ENCODE measurements at regions not wholly inside any gene's neighbourhood (a gene's known extent, or its start where the extent isn't known, plus 50 kb on each side); places are given as distances from the start of the nearest gene placed in this dataset.

DNA sequence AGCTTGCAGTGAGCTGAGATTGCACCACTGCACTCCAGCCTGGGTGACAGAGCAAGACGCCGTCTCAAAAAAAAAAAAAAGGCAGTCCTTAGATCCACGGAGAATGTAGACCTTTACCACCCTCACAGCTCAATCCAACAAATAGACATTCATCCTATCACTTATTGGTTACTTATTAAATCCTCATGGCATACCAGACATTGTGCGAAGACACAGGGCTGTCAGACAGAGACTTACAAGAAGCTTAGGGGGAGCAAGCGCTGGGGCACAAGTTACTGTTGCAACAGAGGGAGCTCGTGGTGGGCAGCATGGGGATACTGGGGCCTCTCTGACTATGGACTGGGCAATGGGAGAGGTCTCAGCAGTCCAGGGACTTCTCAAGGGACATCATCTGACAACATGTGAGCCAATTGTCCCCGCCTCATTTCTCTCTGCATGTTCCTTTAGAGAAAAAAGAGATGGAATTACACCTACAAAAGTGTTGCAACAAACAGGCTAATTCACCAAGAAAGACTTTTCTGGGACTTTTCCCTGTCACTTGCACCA is 82.8 kb upstream of the TNS3 start:
- no peak for DNase-seq (ENCODE audit: low read depth)

DNA sequence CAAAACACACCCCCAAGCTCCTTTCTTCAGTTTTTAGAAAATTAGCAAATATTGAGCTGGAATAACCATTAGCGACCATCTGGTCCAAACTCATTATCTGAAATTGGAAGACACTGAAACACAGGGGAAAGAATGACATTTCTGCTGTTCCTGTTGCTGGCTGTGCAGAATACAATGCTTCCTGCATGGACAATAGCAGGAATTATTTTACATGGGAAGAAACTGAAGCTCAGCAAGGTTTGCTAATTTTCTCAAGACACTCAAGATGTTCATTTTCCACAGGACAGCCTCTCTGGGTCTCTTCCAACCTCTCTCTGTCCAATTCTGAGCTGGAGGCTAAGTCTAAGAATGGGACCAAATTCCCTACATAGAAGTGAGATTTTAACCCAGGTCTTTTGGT is 81.9 kb upstream of the TNS3 start:
- no peak for DNase-seq (ENCODE audit: low read depth)

DNA sequence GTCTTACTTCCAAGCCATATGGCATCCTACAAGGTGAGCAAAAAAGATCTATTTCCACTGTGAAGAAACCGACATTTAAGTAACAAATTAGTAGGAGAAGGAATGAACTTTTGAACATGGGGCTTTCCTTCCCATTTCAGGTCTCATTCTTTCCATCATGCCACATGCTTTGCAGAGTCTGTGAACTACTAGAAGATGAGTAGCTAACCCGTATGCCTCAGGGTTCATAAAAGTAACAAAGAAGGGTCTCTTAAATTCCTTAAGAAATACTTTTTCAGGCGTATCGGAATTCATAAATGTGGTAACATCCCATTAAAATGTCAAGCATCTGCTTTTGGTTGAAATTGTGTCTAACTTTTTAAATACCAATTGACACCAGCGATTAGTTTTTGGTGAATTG is 81.3 kb upstream of the TNS3 start:
- no peak for DNase-seq (ENCODE audit: low read depth)

DNA sequence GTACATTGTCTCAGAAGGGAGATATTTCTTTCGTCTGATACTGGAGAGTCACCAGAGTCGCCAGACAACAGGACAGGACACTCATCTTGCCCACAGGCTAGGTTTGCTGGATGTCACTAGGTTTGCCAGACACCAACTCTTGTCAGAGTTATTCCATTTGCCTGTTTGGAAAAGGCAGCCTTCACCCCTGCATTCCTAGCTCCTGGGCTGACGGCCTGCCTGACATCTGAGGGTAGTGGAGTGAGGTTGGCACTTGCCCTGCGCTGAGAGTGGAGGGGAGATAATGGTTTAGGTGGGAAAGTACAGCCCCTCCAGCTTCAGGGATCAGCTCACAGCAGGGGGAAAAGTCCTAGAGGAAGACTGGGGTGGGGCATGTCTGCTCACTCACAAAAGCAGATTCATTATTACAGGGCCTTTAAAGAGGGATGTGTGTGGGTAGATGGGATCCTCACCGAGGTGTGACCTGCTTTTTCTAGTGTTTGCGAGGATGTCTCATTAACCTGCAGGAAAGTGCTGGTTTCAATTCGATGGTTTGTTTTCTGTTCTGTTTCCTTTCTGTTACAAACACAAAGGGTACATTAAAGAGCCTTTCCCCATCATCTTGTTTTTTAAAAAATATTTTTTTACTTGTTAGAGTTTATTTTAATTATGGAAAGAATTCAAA is 79.3 kb upstream of the TNS3 start:
- no peak for DNase-seq (ENCODE audit: low read depth)

DNA sequence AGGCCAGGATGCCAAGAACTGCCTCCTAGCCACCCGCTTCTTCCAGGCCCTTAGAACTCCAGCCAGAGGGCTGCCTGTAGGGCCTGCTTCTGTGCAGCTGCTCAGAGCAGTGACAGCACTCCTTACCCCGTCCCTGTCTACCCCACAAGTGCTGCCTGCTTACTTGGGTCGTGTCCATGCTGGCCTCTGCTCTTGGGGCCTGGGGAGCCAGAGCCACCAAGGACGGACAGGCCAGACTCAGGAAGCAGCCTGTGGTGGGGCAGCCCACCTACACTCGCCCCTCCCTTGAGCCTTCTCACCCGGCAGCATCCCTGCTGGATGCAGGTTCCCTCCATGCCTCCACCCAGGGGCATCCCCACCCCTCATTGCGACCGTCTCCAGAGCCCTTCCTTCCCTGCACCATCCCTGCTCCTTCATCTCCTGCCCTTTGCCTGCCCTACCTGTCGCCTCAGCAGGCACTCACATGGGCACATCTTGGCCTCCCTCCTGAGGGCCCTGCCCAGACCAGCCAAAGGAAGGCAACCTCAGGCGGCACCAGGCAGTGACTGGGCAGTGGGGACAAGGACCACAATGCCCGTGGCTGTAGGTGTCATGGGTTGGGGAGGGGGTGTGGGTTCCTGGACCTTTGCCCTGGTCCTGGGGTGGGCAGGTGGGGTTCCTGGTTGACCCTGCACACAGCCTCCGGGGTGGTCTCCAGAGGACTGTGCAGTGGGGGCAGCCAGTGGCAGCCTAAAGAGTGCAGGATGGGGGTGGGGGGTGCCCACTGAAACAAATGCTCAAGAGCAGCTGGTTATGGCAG is 78.0 kb upstream of the TNS3 start:
- no peak for DNase-seq (ENCODE audit: low read depth)

DNA sequence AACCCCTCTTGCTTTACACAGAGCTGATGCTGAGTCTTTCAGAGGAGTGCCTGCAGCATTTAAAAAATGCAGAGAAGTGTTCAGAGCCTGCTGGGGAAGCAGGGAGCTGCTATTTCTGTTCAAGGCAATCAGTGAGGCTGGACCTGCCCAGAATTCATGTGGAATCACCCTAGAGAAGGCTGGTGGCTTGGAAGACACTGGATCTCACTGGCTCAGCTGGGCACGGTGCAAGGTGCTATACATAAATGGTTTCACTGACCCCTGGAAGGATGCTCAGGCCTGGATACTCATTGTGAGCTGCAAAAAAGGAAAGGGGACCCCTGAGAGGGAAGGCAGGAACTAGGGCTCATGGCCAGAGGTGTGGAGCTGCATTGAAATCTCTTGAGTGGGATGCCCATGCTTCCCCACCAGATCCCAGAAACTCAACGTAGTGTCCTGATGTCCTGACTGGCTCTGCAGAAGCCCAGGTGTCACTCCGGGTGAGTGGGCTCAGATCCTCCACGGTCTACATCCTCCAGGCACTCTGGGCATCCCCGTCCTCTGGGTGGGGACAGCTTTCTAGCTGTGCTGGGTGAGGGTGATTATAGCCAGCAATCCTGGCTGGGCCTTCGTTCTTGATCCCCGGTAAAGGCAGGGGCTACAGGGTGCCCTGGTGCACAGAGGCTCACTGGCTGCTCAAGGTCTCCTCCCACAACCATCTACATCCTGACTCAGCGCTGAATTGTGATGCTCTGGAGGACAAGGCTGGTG is 77.2 kb upstream of the TNS3 start:
- no peak for DNase-seq (ENCODE audit: low read depth)

DNA sequence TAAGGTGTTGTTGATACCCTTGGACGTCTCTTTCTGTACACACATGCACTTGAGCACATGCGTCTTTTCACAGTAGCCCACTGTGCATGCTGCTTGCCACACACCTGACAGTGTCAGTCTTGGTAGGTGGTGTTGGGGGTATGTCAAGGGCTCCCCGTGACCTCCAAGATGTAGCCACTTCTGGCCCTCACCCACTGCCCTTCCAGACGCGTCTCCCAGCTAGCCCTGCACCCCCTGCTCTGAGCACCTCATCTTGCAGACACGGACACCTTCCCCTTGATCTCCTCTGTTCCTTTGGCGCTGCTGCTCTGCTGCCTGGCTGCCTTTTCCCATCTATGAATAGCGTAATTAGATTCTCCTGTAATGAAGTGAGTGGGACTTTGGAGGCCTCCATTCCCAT is 75.2 kb upstream of the TNS3 start:
- DNase-seq (ENCODE audit: low read depth): no peak

DNA sequence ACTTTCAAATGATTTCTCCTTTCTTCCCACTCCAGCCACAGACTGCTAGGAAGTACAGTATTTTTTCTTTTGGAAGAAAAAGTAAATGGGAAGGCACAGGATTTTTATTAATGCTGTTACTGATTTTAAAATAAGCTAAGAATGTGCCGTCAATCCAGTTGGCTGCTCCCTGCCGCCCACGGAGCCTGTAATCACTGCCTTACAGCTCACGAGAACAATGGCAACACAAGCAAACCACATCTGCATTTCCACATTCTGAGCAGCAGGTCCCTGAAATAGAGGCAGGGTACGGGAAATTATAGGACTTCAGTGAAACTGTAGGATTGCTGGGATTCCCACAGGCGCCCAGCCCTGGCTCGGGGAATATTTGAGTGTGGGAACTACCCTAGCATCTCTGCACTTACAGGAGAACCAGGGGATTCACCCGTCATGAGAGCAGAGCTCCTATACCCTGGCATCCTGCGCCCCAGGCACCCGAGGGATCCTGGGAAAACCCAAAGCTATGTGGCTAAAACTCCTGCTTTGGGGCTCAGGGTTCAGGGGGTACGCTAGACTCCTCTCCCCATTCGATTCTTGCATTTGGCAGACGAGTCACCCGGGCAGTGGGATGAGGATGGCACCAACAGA is 72.9 kb upstream of the TNS3 start:
- peak; percentile 51 for DNase-seq (ENCODE audit: low read depth)

DNA sequence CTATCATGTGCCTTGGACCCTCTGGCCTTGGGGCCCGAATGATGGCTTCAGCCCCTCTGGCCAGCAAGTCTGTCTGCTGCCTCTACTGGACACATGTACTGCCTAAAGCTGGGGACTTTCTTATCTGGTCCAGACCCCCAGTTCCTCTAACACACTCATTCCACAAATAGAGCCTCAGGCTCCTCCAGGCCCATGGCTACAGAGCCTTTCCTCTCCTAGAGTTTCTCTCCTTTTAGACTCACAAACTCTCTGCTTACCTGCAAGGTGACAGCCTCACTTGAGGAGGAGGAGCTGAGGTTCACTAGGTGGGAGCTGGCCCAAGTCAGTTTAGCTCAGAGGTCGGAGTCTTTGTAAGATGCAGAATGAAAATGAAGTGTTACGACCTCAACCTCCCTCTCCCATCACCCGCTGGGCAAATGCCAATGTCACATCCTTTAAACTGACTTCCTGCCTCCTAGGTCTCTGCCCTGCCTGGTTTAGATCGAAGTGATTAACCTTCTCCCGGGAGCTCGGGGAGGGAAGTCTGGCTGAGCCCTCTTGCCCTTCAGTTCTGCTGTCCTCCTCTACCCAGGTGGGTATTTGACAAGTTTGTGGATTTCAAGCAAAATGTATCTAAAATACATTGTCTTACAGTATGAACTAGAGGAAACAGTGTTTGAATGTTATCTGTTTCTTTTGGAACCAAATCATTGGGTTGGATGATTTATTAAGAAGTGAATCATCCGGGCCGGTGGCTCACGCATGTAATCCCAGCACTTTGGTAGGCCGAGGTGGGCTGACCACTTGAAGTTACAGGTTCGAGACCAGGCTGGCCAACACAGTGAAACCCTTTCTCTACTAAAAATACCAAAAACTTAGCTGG is 71.9 kb upstream of the TNS3 start:
- no peak for DNase-seq (ENCODE audit: low read depth)

DNA sequence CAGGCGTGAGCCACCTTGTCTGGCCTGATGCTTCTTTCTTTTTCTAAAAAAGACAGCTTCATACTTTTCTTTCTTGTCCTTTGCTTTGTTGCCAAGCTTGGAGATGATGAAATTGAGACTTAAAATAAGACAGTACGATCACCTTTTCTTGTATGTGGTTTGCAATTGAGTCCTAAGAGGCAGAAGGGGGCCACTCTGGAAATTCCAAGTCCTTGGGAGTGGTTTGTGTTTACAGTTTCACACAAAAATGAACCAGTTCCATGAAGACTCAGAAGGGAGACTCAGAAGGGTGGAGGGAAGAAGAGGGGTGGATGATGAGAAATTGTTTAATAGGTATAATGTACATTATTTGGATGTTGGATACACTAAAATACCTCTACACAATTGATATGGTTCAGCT is 70.7 kb upstream of the TNS3 start:
- DNase-seq (ENCODE audit: low read depth): no peak

DNA sequence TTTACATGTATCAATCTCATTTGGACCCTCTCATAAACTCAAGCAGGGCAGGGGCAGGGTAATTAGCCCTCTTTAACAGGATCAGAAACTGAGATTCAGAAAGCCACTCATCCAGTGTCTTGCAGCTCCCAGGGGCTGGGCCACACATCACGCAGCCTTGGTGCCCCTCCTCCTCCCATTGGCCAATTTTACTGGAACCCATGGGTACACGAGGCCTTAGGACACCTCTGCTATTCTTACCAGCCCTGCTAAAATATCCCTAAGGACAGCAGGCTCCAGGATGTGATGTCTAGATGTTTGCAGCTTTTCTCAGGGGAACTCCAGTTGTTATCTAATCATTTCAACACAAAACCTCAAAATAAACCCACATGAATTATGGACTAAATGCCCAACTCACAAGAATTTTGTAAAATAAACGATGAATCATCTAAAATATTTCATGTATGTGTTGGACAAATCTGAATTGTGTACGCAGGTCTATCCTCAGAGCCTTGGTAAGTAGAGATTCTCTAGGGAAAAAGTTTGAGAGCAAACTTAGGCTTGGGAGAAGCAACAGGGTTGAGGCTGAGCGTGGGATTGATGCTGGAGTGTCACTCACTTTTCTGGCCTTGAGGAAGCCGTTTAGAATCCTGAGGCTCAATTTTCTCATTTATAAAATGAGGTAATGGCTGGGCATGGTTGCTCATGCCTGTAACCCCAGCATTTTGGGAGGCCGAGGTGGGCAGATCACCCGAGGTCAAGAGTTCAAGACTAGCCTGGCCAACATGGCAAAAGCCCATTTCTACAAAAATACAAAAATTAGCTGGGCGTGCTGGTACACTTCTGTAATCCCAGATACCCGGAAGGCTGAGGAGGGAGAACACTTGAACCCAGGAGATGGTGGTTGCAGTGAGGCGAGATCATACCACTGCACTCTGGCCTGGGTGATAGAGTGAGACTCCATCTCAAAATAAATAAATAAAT is 69.7 kb upstream of the TNS3 start:
- peak; percentile 90 for DNase-seq (ENCODE audit: low read depth)

DNA sequence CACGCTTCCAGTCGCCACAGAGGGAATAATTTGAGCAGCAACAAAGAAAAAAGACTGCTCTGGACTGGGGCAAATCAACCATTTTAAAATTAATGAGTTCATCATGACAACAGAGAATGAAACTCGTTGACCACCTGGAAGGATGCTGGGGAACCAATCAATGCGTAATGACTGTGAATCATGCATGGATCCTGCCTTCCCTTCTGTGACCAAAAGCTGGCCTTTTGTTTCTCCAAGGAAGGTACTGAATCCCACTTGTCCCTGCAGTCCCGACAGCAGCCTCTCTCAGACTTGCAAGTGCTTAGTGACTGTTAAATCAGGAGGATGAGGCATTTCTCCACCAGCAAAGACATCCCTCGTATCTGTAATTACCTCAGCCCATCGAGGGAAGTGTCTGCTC is 68.0 kb upstream of the TNS3 start:
- DNase-seq (ENCODE audit: low read depth): no peak

DNA sequence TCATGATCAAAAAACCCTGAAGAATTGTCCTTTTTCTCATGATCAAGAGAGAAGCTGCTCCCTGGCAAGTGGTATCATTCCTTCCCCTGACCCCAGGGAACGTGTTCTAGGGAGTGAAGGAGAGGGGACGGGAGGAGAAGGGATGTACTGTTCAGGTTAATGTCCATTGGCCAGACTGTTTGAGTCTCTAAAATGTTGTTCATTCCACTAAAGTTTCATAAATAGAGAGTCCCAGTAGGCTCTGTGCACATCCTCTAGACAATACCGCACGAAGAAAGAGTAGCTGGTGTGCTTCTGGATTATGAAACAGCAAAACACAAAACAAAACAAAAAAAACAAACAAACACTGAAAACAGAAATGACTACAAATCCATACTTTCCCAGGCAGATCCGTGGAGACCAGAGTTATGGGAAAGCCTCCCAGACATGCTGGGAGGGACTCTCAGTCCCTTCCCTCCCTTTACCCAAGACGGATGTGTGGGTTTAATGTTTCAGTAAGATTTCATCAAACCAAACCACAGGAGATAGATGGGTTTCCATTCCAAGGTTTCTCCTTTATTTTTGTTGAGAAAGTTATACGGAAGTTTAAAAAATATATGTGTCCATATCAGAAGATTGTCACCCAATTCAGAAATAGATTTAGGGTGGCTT is 66.5 kb upstream of the TNS3 start:
- peak; percentile 89 for DNase-seq (ENCODE audit: low read depth)

DNA sequence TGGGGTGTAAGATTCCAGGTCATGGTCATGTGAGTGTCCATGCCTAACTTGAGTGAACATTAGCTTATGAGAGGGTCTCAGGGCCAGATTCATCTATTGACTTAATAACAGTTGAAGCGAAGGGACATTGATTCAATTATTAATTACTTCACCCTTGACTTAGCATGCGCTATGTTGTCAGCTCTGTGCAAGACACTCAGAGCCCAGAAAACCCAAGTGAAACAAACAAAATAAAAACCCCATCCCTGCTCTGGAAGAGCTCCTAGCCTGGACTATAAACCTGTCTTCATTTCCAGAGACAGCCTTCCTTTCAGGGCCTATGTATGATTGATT is 66.0 kb upstream of the TNS3 start:
- DNase-seq (ENCODE audit: low read depth): no peak

DNA sequence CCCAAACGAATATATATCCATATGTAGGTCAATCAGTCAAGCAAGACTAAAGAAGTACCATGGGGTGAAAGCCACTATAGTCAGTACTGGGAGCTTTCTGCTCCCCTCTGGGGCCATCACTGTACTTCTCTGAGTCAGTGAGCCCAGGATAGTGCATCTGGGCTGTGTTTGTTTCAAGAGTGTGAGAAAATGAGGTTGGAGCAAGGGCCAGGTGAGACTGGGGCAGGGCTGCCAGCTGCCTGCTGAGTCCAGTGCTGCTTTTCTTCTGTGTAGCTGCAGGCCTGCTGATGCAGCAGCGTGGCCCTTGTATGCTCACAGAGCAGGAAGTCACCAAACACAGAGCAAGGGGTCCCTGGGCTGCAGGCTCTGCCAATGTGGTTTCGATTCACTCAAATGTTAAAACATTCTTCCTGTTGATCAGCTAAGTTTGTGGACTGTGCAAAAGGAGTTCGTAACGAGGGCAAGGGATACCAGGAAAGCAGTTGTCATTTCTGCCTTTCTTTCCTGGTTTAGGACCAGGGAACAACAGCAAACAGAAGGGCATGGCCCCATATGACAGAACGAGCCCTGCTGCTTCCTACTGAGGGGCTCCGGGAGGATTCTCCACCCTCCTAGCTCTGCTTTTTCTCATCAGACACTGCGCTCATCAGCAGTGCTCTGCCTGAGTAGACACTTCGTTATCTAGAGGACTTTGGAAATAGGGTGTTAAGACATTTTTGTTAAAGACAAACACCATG is 65.4 kb upstream of the TNS3 start:
- DNase-seq (ENCODE audit: low read depth): no peak

DNA sequence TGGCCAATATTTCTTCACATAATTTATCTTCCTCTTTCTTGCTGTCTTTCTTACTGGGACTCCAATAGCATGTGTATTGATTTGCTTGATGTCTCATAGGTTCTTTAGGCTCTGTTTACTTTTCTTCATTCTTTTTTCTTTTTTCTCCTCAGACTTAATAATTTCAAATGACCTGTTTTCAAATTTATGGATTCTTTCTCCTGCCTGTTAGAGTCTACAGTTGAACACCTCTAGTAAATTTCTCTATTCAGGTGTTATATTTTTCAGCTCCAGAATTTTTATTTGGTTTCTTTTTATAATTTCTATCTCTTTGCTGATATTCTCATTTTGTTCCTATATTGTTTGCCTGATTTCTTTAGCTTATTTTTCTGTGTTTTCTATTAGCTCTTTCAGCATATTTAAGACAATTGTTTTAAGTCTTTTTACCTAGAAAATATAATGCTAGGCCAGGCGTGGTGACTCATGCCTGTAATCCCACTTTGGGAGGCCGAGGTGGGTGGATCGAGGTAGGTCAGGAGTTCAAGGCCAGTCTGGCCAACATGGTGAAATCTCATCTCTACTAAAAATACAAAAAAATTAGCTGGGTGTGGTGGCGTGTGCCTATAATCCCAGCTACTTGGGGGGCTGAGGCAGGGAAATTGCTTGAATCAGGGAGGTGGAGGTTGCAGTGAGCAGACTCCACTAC is 61.9 kb upstream of the TNS3 start:
- DNase-seq (ENCODE audit: low read depth): no peak

DNA sequence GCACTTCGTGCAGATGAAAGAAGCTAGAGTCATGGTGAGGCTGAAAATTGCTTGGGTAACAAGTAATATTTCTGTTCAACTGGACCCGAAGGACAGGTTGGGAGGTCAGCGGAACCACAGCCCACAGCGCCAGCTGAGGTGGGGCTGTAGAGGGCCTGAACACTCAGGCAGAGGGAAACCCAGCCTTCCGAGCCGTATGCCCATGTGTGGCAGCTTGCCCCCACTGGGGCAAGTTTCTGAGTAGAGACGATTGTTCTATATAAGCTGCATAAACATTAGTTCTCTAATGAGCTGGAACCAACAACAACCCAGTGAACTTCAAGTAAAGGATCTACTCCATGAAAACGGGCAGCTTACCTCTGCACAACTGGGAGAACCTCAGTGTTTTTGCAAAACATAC is 58.4 kb upstream of the TNS3 start:
- no peak for DNase-seq (ENCODE audit: low read depth)
